OCI-LY7 (cell line): ENCODE measurements at regions not wholly inside any gene's neighbourhood (a gene's known extent, or its start where the extent isn't known, plus 50 kb on each side); places are given as distances from the start of the nearest gene placed in this dataset.

Source experiments
- CTCF ChIP-seq: fragments of 200-600 bp; sonication (generic); conservative IDR thresholded peaks from 2 replicates; pipeline ENCODE4 v1.5.1; 2014; ENCODE audit warnings: mild to moderate bottlenecking, antibody characterized with exemption, low read length, moderate library complexity, mixed read lengths
- EZH2phosphoT487 ChIP-seq: fragments of 200-600 bp; sonication (generic); IDR thresholded peaks from 2 replicates; pipeline ENCODE4 v1.6.1; 2018; ENCODE audit warnings: low read depth, borderline replicate concordance, mild to moderate bottlenecking, mixed run types, antibody characterized with exemption, low read length, moderate library complexity, mixed read lengths

GRCh38 chr6:40666530-40666929 lies 79.4 kb upstream of the LRFN2 start:
- TF ChIP-seq EZH2phosphoT487 (no peak), CTCF (no peak)
